ENCODE measurements at regions not wholly inside any gene's neighbourhood (a gene's known extent, or its start where the extent isn't known, plus 50 kb on each side); places are given as distances from the start of the nearest gene placed in this dataset.

- H3K9me3 Mint-ChIP-seq = peaks cover 0 to 8% (median 4%) of the 10 kb centered on the region in 7 donors
- Histone ChIP-seq H3K4me2 (replicated peaks; ENCODE audit: extremely low read depth, low read length, poor library complexity, severe bottlenecking) (no peak overlapping the region), H2AFZ (ENCODE audit: insufficient read depth, low read depth, low read length, poor library complexity, severe bottlenecking) (no peak overlapping the region), H3K36me3 (replicated peaks in 1 of 2; ENCODE audit: control insufficient read depth in 1 of 2, insufficient read depth in 2 of 2, low read length in 2 of 2) (no peaks in the 10 kb centered on the region), H3K79me2 (ENCODE audit: insufficient read depth, low read length) (no peaks in the 10 kb centered on the region), H3K27me3 (ENCODE audit: control insufficient read depth in 2 of 2, insufficient read depth in 2 of 2, low read length in 2 of 2) (no peaks in the 10 kb centered on the region), H4K20me1 (ENCODE audit: insufficient read depth, low read length) (no peaks in the 10 kb centered on the region), H3K4me1 (ENCODE audit: control insufficient read depth in 1 of 2, insufficient read depth in 2 of 2, low read length in 2 of 2) (no peaks in the 10 kb centered on the region), H3K9me3 (replicated peaks in 1 of 2; ENCODE audit: control insufficient read depth in 1 of 2, insufficient read depth in 1 of 2, low read length in 2 of 2) (no peaks in the 10 kb centered on the region), H3K27ac (ENCODE audit: low read depth in 1 of 2, low read length in 2 of 2) (no peak overlapping the region), H3K4me3 (replicated peaks in 1 of 3; ENCODE audit: low read depth in 2 of 3, low read length in 3 of 3) (no peak overlapping the region), H3K9ac (ENCODE audit: insufficient read depth, low read length, poor library complexity, severe bottlenecking) (no peak overlapping the region)
- TF ChIP-seq, protein P1, sequence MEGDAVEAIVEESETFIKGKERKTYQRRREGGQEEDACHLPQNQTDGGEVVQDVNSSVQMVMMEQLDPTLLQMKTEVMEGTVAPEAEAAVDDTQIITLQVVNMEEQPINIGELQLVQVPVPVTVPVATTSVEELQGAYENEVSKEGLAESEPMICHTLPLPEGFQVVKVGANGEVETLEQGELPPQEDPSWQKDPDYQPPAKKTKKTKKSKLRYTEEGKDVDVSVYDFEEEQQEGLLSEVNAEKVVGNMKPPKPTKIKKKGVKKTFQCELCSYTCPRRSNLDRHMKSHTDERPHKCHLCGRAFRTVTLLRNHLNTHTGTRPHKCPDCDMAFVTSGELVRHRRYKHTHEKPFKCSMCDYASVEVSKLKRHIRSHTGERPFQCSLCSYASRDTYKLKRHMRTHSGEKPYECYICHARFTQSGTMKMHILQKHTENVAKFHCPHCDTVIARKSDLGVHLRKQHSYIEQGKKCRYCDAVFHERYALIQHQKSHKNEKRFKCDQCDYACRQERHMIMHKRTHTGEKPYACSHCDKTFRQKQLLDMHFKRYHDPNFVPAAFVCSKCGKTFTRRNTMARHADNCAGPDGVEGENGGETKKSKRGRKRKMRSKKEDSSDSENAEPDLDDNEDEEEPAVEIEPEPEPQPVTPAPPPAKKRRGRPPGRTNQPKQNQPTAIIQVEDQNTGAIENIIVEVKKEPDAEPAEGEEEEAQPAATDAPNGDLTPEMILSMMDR (IDR thresholded peaks at IDR 0.05) = no peak
- H3K4me1 Mint-ChIP-seq = no peaks in the 10 kb centered on the region
- H3K27me3 Mint-ChIP-seq (ENCODE audit: low read depth in 3 of 3) = peaks cover 2 to 5% (median 2%) of the 10 kb centered on the region in 3 donors
- H3K4me3 Mint-ChIP-seq = no peak overlapping the region
- H3K36me3 Mint-ChIP-seq = no peaks in the 10 kb centered on the region
- DNase-seq = no peak
- 63% methylated on average over 2 of the region's 3 CpGs for WGBS (ENCODE audit: insufficient coverage)
- intact Hi-C loops (cut with micrococcal nuclease) = no loop called here
- no peak overlapping the region for H3K27ac Mint-ChIP-seq
These were observed 73.1 kb upstream of the TAF1L start for GRCh38 chr9:32708480-32709150.

GRCh38 chr9:32709871-32710270, 73.5 kb upstream of the TMEM215 start:
- H4K20me1 ChIP-seq (ENCODE audit: insufficient read depth, low read length) = no peaks in the 10 kb centered on the region
- WGBS (ENCODE audit: insufficient coverage) = 100% methylated on average over 3 of the region's 6 CpGs
- no peaks in the 10 kb centered on the region for H3K36me3 ChIP-seq (replicated peaks in 1 of 2; ENCODE audit: control insufficient read depth in 1 of 2, insufficient read depth in 2 of 2, low read length in 2 of 2)
- H3K4me3 ChIP-seq (replicated peaks in 1 of 3; ENCODE audit: low read depth in 2 of 3, low read length in 3 of 3) = no peak overlapping the region
- no peak overlapping the region for H3K27ac ChIP-seq (ENCODE audit: low read depth in 1 of 2, low read length in 2 of 2)
- H3K4me1 ChIP-seq (ENCODE audit: control insufficient read depth in 1 of 2, insufficient read depth in 2 of 2, low read length in 2 of 2) = no peaks in the 10 kb centered on the region
- no peak overlapping the region for H3K4me3 Mint-ChIP-seq
- DNase-seq = no peak
- no peaks in the 10 kb centered on the region for H3K4me1 Mint-ChIP-seq
- intact Hi-C loops (cut with micrococcal nuclease) = no loop called here
- H3K27me3 Mint-ChIP-seq (ENCODE audit: low read depth in 3 of 3) = peaks cover 2 to 5% (median 2%) of the 10 kb centered on the region in 3 donors
- H3K4me2 ChIP-seq (replicated peaks; ENCODE audit: extremely low read depth, low read length, poor library complexity, severe bottlenecking) = no peak overlapping the region
- H3K27ac Mint-ChIP-seq = no peak overlapping the region
- H3K9ac ChIP-seq (ENCODE audit: insufficient read depth, low read length, poor library complexity, severe bottlenecking) = no peak overlapping the region
- no peaks in the 10 kb centered on the region for H3K9me3 ChIP-seq (replicated peaks in 1 of 2; ENCODE audit: control insufficient read depth in 1 of 2, insufficient read depth in 1 of 2, low read length in 2 of 2)
- TF ChIP-seq, protein P1 (IDR thresholded peaks at IDR 0.05) = no peak
- H3K9me3 Mint-ChIP-seq = peaks cover 0 to 8% (median 4%) of the 10 kb centered on the region in 7 donors
- H3K27me3 ChIP-seq (ENCODE audit: control insufficient read depth in 2 of 2, insufficient read depth in 2 of 2, low read length in 2 of 2) = no peaks in the 10 kb centered on the region
- H3K79me2 ChIP-seq (ENCODE audit: insufficient read depth, low read length) = no peaks in the 10 kb centered on the region
- H2AFZ ChIP-seq (ENCODE audit: insufficient read depth, low read depth, low read length, poor library complexity, severe bottlenecking) = no peak overlapping the region
- no peaks in the 10 kb centered on the region for H3K36me3 Mint-ChIP-seq

All from CD14-positive monocyte (primary cell).